HG03095 (cell line): ENCODE measurements at regions not wholly inside any gene's neighbourhood (a gene's known extent, or its start where the extent isn't known, plus 50 kb on each side); places are given as distances from the start of the nearest gene placed in this dataset.
"Not testable (repeated sequence)": the region's sequence is repeated elsewhere in the genome, so short reads cannot be mapped to it uniquely, and the experiment has no call there.

Experiments
- ATAC-seq: cut with Tn5 transposase; IDR thresholded peaks from one replicate; pipeline ENCODE4 v1.9.1; 2021; ENCODE audit warnings: moderate library complexity; ENCODE audit not compliant: unreplicated experiment

- not testable (repeated sequence) for ATAC-seq
Observed at GRCh38 chr2:8610775-8611174, 71.1 kb upstream of the ID2 start.

GRCh38 chr2:8611246-8611645, 70.6 kb upstream of the ID2 start:
- no peak for ATAC-seq

GRCh38 chr2:8611700-8612099, 70.2 kb upstream of the ID2 start:
- ATAC-seq, result no peak

GRCh38 chr2:8612734-8613179, 69.1 kb upstream of the ID2 start:
- ATAC-seq, result no peak

- ATAC-seq, result not testable (repeated sequence)
Observed at GRCh38 chr2:8613207-8613999, 68.5 kb upstream of the ID2 start.

GRCh38 chr2:8614646-8615045, 67.2 kb upstream of the ID2 start:
- ATAC-seq, result no peak

GRCh38 chr2:8615252-8615575, 66.6 kb upstream of the ID2 start:
- ATAC-seq, result no peak

- ATAC-seq, result no peak
Observed at GRCh38 chr2:8615576-8616281, 66.1 kb upstream of the ID2 start.

GRCh38 chr2:8617048-8617447, 64.8 kb upstream of the ID2 start:
- ATAC-seq, result no peak

- ATAC-seq, result no peak
Observed at GRCh38 chr2:8617590-8617989, 64.3 kb upstream of the ID2 start.

GRCh38 chr2:8619071-8619470, 62.8 kb upstream of the ID2 start:
- no peak for ATAC-seq

GRCh38 chr2:8620611-8621382, 61.1 kb upstream of the ID2 start:
- ATAC-seq, result no peak

- ATAC-seq, result no peak
Observed at GRCh38 chr2:8622199-8622911, 59.5 kb upstream of the ID2 start.

GRCh38 chr2:8622924-8623465, 58.9 kb upstream of the ID2 start:
- ATAC-seq, result no peak

GRCh38 chr2:8623576-8623957, 58.3 kb upstream of the ID2 start:
- no peak for ATAC-seq

GRCh38 chr2:8623958-8624591, 57.8 kb upstream of the ID2 start:
- ATAC-seq, result no peak

GRCh38 chr2:8624855-8625398, 56.9 kb upstream of the ID2 start:
- no peak for ATAC-seq

GRCh38 chr2:8625399-8626300, 56.2 kb upstream of the ID2 start:
- no peak for ATAC-seq

GRCh38 chr2:8626572-8626971, 55.3 kb upstream of the ID2 start:
- ATAC-seq, result no peak
